ENCODE measurements at regions not wholly inside any gene's neighbourhood (a gene's known extent, or its start where the extent isn't known, plus 50 kb on each side); places are given as distances from the start of the nearest gene placed in this dataset.

DNA sequence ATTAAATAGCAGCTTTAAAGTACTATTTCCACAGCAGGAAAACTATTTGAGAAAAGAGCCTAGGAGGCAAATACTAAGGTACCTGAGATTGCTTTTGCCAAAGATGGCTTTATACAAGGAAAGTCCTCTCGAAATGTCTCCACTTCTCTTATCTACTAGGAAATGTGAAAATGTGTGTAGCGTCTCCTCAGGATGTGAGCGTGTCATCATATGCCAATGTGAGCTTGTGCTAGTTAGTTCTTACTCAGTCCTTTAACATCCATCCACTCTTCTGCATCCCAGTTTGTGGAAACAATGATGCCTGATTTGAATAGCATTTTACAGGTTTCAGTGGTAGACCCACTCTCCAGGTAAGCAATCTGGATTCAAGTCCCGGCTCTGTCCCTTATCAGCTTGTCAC lies 421.0 kb downstream of the DYNC2H1 start:
- no peaks in the 10 kb centered on the region for H3K9me3 ChIP-seq
- intact Hi-C loops (cut with DNase I) = no loop called here
- TF ChIP-seq POLR2AphosphoS5 (IDR thresholded peaks at IDR 0.05) (no peak), POLR2A (IDR thresholded peaks at IDR 0.05) (no peak), EP300 (IDR thresholded peaks at IDR 0.05) (no peak)
- TF ChIP-seq, protein P1, sequence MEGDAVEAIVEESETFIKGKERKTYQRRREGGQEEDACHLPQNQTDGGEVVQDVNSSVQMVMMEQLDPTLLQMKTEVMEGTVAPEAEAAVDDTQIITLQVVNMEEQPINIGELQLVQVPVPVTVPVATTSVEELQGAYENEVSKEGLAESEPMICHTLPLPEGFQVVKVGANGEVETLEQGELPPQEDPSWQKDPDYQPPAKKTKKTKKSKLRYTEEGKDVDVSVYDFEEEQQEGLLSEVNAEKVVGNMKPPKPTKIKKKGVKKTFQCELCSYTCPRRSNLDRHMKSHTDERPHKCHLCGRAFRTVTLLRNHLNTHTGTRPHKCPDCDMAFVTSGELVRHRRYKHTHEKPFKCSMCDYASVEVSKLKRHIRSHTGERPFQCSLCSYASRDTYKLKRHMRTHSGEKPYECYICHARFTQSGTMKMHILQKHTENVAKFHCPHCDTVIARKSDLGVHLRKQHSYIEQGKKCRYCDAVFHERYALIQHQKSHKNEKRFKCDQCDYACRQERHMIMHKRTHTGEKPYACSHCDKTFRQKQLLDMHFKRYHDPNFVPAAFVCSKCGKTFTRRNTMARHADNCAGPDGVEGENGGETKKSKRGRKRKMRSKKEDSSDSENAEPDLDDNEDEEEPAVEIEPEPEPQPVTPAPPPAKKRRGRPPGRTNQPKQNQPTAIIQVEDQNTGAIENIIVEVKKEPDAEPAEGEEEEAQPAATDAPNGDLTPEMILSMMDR (IDR thresholded peaks at IDR 0.05) = no peak
- 87 to 90% methylated on average over 4 of the region's 4 CpGs for WGBS, 2 donors
- no peak overlapping the region for H3K27ac ChIP-seq
- no peaks in the 10 kb centered on the region for H3K4me1 ChIP-seq
- no peak for DNase-seq
- no peaks in the 10 kb centered on the region for H3K27me3 ChIP-seq
- no peak overlapping the region for H3K4me3 ChIP-seq
- no peaks in the 10 kb centered on the region for H3K36me3 ChIP-seq

DNA sequence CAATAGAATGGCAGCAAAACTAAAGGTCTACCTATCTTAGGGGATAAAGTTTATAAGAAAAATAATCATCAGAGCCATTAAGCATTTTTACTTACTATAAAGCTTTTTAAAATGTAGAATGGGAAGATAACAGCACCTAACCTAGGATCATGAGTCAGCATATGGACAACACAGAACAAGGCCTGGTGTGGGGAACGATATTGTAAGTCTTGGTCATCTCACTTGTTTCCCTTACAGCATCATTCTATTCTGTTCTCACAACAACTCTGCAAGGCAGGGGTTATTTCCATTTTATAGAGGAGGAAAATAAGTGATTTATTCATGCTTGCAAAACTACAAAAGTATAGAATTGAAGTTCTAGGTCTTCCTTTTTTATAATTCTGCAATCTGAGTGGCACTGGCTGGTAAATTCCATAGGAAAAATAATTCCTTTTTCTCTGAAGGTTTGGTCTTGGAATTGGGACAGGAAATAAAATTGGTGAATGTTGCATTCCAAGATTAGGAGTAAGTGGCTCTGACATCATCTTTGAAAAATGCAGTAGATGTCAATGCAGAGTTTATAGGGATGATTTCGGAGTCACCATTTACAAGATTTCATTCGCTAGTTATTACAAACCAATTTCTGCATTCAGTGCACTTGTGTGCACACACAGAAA lies 423.0 kb downstream of the DYNC2H1 start:
- Histone ChIP-seq H3K27me3 (no peaks in the 10 kb centered on the region), H3K4me1 (no peaks in the 10 kb centered on the region), H3K4me3 (no peak overlapping the region), H3K27ac (no peak overlapping the region), H3K9me3 (no peaks in the 10 kb centered on the region), H3K36me3 (no peaks in the 10 kb centered on the region)
- TF ChIP-seq, protein P1 (IDR thresholded peaks at IDR 0.05) = no peak
- TF ChIP-seq POLR2A (IDR thresholded peaks at IDR 0.05) (no peak), POLR2AphosphoS5 (IDR thresholded peaks at IDR 0.05) (no peak), EP300 (IDR thresholded peaks at IDR 0.05) (no peak)
- intact Hi-C loops (cut with DNase I) = no loop called here
- DNase-seq = no peak
- 77 to 79% methylated on average over 3 of the region's 3 CpGs for WGBS, 2 donors

DNA sequence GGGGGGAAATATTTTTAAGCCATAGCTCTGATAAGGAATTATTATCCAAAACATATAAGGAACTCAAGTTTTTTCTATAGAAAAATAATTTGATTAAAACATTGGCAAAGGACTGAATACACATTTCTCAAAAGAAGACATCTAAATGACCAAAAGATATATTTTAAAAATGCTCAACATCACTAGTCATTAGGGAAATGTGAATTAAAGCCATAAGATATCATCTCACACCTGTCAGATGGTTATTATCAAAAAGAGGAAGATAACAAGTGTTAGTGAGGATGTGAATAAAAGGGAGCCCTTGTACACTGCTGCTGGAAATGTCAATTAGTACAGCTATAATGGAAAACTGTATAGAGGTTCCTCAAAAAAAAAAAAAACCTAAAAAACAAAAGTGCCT lies 425.0 kb downstream of the DYNC2H1 start:
- no peak for TF ChIP-seq EP300 (IDR thresholded peaks at IDR 0.05)
- TF ChIP-seq, protein P1 (IDR thresholded peaks at IDR 0.05) = no peak
- no peak for TF ChIP-seq POLR2AphosphoS5 (IDR thresholded peaks at IDR 0.05)
- TF ChIP-seq POLR2A (IDR thresholded peaks at IDR 0.05) = no peak
- DNase-seq = no peak
- no peaks in the 10 kb centered on the region for H3K27me3 ChIP-seq
- H3K4me1 ChIP-seq = no peaks in the 10 kb centered on the region
- no peaks in the 10 kb centered on the region for H3K36me3 ChIP-seq
- no peak overlapping the region for H3K27ac ChIP-seq
- H3K4me3 ChIP-seq = no peak overlapping the region
- intact Hi-C loops (cut with DNase I) = no loop called here
- H3K9me3 ChIP-seq = no peaks in the 10 kb centered on the region

DNA sequence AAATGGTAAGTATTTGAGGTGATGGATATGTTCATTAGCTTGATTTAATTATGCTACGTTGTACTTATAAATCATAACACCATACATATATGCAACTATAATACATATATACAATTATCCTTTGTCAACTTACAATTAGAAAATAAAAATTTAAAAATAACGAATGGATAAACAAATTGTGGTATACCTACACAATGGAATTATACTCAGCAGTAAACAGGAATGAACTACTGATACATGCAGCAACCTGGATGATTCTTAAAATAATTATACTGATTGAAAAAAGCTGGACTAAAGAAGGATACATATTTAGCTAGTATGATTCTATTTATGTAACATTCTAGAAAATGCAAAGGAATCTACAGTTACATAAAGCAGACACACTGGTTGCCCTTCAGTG lies 425.7 kb downstream of the DYNC2H1 start:
- Histone ChIP-seq H3K27ac (no peak overlapping the region), H3K4me3 (no peak overlapping the region), H3K4me1 (no peaks in the 10 kb centered on the region), H3K9me3 (no peaks in the 10 kb centered on the region), H3K27me3 (no peaks in the 10 kb centered on the region), H3K36me3 (no peaks in the 10 kb centered on the region)
- TF ChIP-seq POLR2AphosphoS5 (IDR thresholded peaks at IDR 0.05) (no peak), EP300 (IDR thresholded peaks at IDR 0.05) (no peak), POLR2A (IDR thresholded peaks at IDR 0.05) (no peak)
- TF ChIP-seq, protein P1 (IDR thresholded peaks at IDR 0.05) = no peak
- DNase-seq = no peak
- 80 to 86% methylated on average over 2 of the region's 2 CpGs for WGBS, 2 donors
- intact Hi-C loops (cut with DNase I) = no loop called here

DNA sequence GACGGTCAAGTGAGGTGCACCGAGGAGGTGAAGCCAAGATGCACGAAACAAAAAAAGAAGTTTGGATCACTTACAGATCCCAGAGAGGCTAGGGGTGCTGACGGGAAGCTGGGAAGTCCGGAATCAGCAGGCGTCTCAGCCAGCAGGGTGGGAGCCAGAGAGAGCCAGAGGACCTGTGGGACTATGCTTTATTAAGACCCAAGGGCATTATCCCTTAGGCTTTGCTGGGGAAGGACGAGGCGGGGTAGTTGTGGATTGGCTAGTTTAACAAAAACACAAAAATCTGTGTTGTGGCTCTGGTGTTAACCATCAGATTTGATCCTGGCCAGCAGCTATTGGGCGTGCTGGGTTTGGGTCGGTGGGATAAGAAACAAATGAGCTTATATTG lies 427.1 kb downstream of the DYNC2H1 start:
- Histone ChIP-seq H3K36me3 (no peaks in the 10 kb centered on the region), H3K9me3 (no peaks in the 10 kb centered on the region), H3K4me3 (no peak overlapping the region), H3K4me1 (no peaks in the 10 kb centered on the region), H3K27me3 (no peaks in the 10 kb centered on the region), H3K27ac (no peak overlapping the region)
- TF ChIP-seq, protein P1 (IDR thresholded peaks at IDR 0.05) = no peak
- TF ChIP-seq POLR2A (IDR thresholded peaks at IDR 0.05) = no peak
- TF ChIP-seq EP300 (IDR thresholded peaks at IDR 0.05) = no peak
- no peak for TF ChIP-seq POLR2AphosphoS5 (IDR thresholded peaks at IDR 0.05)
- intact Hi-C loops (cut with DNase I) = no loop called here
- DNase-seq = no peak
- WGBS, 2 donors = 88 to 90% methylated on average over 10 of the region's 10 CpGs
